HG03103 (cell line): ENCODE measurements at regions not wholly inside any gene's neighbourhood (a gene's known extent, or its start where the extent isn't known, plus 50 kb on each side); places are given as distances from the start of the nearest gene placed in this dataset.

Source experiments
- ATAC-seq: cut with Tn5 transposase; IDR thresholded peaks from one replicate; pipeline ENCODE4 v1.9.1; 2021; ENCODE audit warnings: low read depth; ENCODE audit not compliant: unreplicated experiment

DNA sequence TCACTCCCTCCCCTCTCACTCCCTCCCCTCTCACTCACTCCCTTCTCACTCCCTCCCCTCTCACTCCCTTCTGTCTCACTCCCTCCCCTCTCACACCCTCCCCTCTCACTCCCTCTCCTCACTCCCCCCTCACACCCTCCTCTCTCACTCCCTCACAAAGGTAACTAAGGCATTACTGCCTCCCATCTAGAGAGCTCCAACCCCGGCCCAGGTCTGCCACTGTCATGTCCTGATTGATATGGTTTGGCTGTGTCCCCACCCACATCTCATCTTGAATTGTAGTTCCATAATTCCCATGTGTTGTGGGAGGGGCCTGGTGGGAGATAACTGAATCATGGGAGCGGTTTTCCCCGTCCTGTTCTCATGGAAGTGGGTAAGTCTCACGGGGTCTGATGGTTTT lies 359.9 kb upstream of the MYT1L start:
- no peak for ATAC-seq

GRCh38 chr2:2689306-2689705 lies 358.2 kb upstream of the MYT1L start:
- ATAC-seq = no peak

DNA sequence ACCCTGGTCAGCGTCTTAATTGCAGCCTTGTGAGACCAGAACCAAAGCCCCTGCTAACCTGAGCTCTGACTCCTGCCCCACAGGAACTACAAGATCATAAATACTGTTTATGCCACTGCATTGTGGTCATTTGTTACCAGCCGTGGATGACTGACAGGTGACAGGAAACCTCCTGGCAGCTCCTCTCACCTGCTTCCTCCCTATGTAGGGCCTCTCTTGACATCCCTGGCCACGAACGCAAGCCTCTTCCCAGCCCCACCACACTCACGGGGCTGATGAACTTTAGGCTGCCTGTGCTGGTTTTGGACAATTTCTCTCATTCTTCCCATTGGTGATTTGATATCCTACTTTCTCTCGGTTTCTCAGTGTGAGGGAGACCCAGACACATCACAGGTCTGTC lies 357.2 kb upstream of the MYT1L start:
- ATAC-seq = no peak

DNA sequence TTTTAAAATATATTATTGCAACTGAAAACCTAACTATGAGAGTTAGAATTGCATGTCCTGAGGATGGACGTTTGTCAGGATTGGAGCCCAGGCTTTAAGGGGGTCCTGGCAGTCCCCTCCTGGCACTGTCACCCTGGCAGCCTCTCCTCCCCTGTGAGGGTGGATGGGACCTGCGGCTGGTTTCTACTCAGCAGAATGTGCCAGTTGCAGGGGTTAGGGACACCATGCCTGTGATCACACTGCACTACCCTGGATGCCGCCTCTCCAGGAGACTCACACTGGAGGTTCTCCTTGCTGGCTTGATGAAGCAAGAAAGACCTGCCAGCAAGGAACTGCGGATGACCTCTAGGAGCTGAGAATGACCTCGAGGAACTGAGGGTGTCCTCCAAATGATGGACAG lies 356.7 kb upstream of the MYT1L start:
- ATAC-seq = no peak

DNA sequence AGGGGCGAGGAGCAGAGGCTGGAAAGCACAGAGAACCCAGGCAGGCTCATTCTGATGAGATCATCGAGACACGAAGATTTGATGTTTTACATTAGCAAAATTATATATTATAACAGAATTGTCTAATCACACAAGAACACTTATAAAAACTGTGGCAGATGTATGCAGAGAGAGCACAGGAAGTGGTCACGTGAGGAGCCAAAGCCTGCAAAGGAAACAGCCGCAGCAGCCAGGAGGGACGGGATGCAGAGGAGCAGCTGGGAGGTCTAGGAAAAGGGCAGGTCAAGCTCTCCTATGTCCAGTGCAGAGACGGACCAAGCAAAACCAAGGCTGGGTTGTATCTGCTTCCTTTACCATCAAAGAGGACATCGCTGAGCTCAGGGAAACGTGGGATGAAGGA lies 355.1 kb upstream of the MYT1L start:
- no peak for ATAC-seq

GRCh38 chr2:2683606-2684224 lies 352.6 kb upstream of the MYT1L start:
- no peak for ATAC-seq

DNA sequence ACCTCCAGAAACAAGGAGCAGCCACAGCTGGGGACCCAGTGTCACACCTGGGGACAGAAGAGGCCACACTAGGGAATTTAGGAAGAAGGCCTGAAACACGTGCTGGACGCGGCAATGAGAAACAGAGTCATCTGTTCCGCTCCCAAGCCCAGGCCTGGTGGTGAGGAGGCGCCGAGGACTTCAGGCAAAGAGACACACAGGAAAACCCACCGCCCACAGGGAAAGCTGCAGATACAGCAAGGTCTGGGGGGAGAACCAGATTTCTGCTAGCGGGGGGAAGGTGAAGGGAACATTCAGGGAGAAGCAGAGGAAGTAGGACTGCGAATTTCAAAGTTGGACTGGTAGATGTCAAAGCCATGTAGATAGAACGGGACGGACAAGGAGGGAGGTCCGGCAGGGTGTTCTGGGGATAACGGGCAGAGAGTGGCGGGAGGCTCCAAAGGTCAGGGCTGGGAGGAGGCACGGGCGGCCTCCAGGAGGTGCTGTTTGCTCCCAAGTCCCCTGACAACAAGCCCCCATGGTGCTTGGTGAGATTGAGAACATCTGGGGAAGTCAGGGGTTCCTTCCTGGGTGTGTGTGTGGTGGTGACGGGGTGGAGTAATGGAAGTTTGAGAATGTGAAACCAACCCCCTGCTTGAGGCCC lies 351.7 kb upstream of the MYT1L start:
- no peak for ATAC-seq

- ATAC-seq = no peak
Observed at GRCh38 chr2:2681711-2682251, 350.7 kb upstream of the MYT1L start.

DNA sequence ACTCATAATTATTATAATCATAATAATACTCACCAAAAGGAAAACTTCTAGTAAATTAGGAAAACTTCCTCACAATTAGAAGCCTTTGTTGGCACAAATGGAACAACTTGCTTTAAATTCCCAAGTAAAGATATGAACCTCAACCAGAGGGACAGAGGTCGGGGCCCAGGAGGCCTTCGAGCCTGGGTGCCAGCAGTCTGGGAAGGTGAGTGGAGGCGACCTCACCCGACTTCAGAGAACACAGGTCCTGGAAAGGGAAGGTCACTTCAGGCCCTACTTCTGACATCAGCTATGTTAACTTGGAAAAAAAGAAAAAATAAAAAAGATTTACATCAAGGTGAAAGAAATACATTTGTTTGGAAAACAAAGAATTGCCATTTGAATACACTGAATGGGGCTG lies 350.0 kb upstream of the MYT1L start:
- no peak for ATAC-seq

DNA sequence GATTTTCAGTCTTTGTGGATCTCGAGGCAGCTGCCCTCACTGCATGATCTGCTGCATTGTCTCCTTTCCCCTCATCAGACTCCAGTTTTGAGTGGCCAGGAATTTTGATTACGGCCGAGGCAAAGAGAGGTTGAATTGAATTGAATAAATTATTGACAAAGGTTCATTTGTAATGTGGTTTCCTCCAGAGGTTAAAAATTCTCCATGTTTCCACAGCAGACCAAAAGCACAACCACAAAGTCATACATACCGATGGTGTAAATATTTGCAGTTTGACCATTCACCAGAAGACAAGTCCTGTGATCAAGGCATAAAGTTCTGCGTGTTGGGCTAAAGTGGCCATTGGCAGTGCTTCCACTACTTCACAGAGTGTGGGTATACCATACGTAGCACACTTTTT lies 343.8 kb upstream of the MYT1L start:
- no peak for ATAC-seq

DNA sequence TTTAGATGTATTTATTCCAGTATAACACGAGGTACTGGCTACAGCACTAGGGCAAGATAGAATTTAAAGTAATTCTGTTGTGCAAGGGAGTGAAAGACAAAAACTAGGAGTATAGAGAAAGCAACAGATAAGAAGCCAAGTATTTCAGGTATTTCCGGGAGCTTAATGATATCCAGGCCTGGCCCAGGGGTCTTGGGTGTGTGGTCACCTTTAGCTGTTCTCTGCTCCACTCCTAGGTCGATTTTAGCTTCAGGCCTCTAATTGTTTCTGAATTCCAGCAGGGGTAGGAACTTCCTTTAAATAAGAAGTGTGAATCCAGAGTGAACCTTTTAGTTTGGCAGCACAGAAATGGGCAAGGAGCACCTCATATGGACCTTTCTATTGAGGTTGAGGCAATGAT lies 342.3 kb upstream of the MYT1L start:
- no peak for ATAC-seq

DNA sequence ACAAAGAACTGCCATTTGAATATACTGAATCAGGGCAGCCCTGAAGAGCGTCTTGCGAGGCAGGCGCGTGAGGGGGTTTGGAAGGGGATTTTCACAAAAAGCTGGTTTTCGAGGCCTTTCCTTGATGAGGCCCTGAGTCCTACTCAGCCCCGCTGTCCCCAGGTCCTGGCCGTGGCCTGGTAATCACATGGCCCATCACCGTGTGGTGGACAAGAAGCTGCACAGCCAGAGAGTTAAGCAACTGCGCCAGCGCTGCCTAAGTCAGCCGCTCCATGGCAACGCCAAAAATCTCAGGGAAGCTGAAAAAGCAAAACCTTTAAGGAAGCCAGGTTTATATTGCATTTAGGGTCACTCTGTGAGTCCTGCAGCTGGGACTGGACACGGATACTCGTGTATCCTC lies 341.2 kb upstream of the MYT1L start:
- no peak for ATAC-seq

GRCh38 chr2:2671826-2672225 lies 340.8 kb upstream of the MYT1L start:
- ATAC-seq = no peak

GRCh38 chr2:2669316-2669715 lies 338.2 kb upstream of the MYT1L start:
- no peak for ATAC-seq

- ATAC-seq = no peak
Observed at GRCh38 chr2:2668681-2669265, 337.7 kb upstream of the MYT1L start.

DNA sequence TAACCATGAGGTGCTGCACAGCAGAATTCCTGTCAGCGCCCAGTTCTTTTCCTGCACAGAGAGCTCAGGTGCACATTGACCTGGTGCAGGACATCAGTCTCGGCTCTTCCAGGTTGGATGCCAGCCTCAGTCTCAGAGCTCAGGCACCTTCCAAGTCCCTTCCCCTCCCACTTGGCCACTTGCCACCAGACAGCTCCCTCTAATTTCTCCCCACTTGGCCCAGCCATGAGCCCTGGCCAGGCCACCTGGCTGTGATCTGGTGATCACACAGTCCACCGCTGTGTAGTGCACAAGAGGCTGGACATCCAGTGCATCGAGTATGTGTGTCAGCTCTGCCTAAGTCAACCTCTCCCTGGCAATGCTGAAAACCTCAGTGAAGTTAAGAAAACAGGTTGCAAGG lies 336.6 kb upstream of the MYT1L start:
- no peak for ATAC-seq

GRCh38 chr2:2665834-2666133 lies 334.7 kb upstream of the MYT1L start:
- ATAC-seq = no peak

DNA sequence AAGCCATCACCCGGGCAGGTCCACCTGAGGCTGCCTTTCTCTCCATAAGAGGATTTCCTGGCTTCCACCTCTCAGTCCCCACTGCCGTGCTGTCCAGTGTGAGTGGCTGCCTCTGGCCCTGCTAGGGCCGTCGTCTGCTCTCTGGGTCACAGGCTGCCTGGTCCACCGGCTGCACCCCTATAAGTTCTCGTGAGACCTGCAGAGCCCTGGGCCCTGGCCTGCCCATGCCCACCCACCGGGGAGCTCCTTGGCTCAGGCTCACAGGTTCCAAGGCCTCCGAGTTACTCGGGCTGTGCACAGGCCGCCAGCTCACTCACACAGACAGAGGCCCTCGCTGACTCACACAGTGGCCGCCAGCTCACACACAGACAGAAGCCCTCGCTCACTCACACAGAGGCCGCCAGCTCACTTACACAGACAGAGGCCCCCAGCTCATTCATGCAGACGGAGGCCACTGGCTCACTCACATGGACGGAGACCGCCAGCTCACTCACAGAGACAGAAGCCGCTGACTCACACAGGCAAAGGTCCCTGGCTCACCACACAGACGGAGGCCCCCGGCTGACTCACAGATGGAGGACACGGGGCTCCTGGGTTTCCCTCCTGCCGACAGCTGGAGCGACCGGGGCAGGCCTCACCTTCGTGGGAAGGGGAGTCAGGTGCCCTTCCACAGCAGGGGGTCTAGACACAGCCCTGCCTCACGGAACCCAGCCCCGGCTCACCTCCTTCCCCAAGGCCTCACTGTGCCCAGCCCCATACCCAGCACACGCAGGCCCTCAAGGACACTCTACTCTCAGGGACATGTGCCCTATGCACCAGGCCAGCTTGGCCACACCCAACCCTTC lies 334.1 kb upstream of the MYT1L start:
- no peak for ATAC-seq

GRCh38 chr2:2663401-2664036 lies 332.4 kb upstream of the MYT1L start:
- no peak for ATAC-seq

- no peak for ATAC-seq
Observed at GRCh38 chr2:2662847-2663356, 331.8 kb upstream of the MYT1L start.
